Gastroesophageal sphincter (tissue), 3 donors: ENCODE measurements at regions not wholly inside any gene's neighbourhood (a gene's known extent, or its start where the extent isn't known, plus 50 kb on each side); places are given as distances from the start of the nearest gene placed in this dataset.

ENCODE experiments used
- POLR2A ChIP-seq, 2 donors: fragments of 450-650 bp; IDR thresholded peaks; one replicate each; pipeline ENCODE4 v1.6.1; 2017; ENCODE audit warnings: antibody characterized with exemption in 2 of 2, mild to moderate bottlenecking in 2 of 2, moderate library complexity in 1 of 2
- POLR2AphosphoS5 ChIP-seq: sonication (generic); formaldehyde crosslinking; IDR thresholded peaks from one replicate; pipeline ENCODE4 v1.6.1; 2017; ENCODE audit warnings: antibody characterized with exemption
- TF ChIP-seq, protein P1 (sequence below), 4 experiments: fragments of 200-600 bp in 2 of 4; fragments of 450-650 bp in 2 of 4; sonication (generic) in 1 of 4; IDR thresholded peaks; one replicate each; pipeline ENCODE4 v1.5.1; 2017 to 2019; ENCODE audit warnings: antibody characterized with exemption in 4 of 4, mild to moderate bottlenecking in 2 of 4, moderate library complexity in 2 of 4

DNA sequence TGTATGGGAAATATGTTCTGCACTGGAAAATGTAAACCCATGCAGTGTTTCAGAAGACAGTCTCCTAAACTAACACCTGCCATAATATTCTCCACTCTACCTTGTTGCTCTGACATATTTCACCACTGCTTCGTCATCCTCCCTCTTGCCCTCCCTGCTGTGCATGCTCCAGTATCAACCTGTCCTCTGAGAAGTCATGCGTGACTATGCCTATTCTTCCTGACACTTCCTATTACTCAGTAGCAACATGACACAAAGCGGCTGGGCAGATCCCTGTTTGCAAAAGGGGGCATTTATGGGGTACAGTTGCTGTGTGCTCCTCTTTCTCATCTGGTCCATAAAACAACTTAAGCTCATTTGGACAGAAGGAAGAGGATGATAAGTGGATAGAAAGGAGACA lies 805.6 kb upstream of the EEF2KMT start:
- no peak for TF ChIP-seq POLR2A (IDR thresholded peaks at IDR 0.05)
- TF ChIP-seq, protein P1, sequence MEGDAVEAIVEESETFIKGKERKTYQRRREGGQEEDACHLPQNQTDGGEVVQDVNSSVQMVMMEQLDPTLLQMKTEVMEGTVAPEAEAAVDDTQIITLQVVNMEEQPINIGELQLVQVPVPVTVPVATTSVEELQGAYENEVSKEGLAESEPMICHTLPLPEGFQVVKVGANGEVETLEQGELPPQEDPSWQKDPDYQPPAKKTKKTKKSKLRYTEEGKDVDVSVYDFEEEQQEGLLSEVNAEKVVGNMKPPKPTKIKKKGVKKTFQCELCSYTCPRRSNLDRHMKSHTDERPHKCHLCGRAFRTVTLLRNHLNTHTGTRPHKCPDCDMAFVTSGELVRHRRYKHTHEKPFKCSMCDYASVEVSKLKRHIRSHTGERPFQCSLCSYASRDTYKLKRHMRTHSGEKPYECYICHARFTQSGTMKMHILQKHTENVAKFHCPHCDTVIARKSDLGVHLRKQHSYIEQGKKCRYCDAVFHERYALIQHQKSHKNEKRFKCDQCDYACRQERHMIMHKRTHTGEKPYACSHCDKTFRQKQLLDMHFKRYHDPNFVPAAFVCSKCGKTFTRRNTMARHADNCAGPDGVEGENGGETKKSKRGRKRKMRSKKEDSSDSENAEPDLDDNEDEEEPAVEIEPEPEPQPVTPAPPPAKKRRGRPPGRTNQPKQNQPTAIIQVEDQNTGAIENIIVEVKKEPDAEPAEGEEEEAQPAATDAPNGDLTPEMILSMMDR (IDR thresholded peaks at IDR 0.05) = no peak
- TF ChIP-seq POLR2AphosphoS5 = no peak
